SK-N-SH treated with all-trans-retinoic acid at 6 μM for 48 hours (cell line): ENCODE measurements at regions not wholly inside any gene's neighbourhood (a gene's known extent, or its start where the extent isn't known, plus 50 kb on each side); places are given as distances from the start of the nearest gene placed in this dataset.

Experiments
- ATAC-seq: fragments of 200-7000 bp; cut with Tn5 transposase; 3 replicates; pipeline ENCODE4 v1.9.1; 2020; ENCODE audit warnings: mild to moderate bottlenecking, moderate library complexity
- ARNTL ChIP-seq: fragments of 450-650 bp; formaldehyde crosslinking; IDR thresholded peaks from 2 replicates; pipeline ENCODE4 v1.5.0; 2020; ENCODE audit warnings: low read depth, mild to moderate bottlenecking, moderate library complexity, borderline replicate concordance
- BACH2 ChIP-seq: fragments of 250-450 bp; sonication (Bioruptor Pico); IDR thresholded peaks from 2 replicates; pipeline ENCODE4 v1.9.0; 2021; ENCODE audit warnings: mild to moderate bottlenecking, borderline replicate concordance
- CREB5 ChIP-seq: fragments of 250-450 bp; sonication (Bioruptor Pico); IDR thresholded peaks from 2 replicates; pipeline ENCODE4 v1.5.1; 2020; ENCODE audit warnings: low read depth, mild to moderate bottlenecking, moderate library complexity
- CSRNP3 ChIP-seq: fragments of 250-450 bp; sonication (Bioruptor Pico); IDR thresholded peaks from 2 replicates; pipeline ENCODE4 v1.5.1; 2021; ENCODE audit warnings: mild to moderate bottlenecking, moderate library complexity
- GLIS3 ChIP-seq: fragments of 250-450 bp; sonication (Bioruptor Pico); IDR thresholded peaks from 2 replicates; pipeline ENCODE4 v1.5.0; 2020; ENCODE audit warnings: mild to moderate bottlenecking, moderate library complexity
- ISL1 ChIP-seq: fragments of 250-450 bp; sonication (Bioruptor Pico); IDR thresholded peaks from 2 replicates; pipeline ENCODE4 v2.1.2; 2022; ENCODE audit warnings: mild to moderate bottlenecking, moderate library complexity
- OSR1 ChIP-seq: fragments of 250-450 bp; sonication (Bioruptor Pico); IDR thresholded peaks from 2 replicates; pipeline ENCODE4 v1.8.0; 2022; ENCODE audit warnings: moderate library complexity, mild to moderate bottlenecking, inconsistent platforms
- PATZ1 ChIP-seq: fragments of 250-450 bp; sonication (Bioruptor Pico); IDR thresholded peaks from 2 replicates; pipeline ENCODE4 v1.8.0; 2020; ENCODE audit warnings: mild to moderate bottlenecking, moderate library complexity, borderline replicate concordance
- POU6F1 ChIP-seq: fragments of 250-450 bp; sonication (Bioruptor Pico); IDR thresholded peaks from 2 replicates; pipeline ENCODE4 v1.8.0; 2021; ENCODE audit warnings: low read depth, mild to moderate bottlenecking, moderate library complexity, borderline replicate concordance
- RARB ChIP-seq: fragments of 250-450 bp; sonication (Bioruptor Pico); IDR thresholded peaks from 2 replicates; pipeline ENCODE4 v1.8.0; 2021; ENCODE audit warnings: mild to moderate bottlenecking, moderate library complexity
- SNAI2 ChIP-seq: fragments of 250-450 bp; sonication (Bioruptor Pico); IDR thresholded peaks from 2 replicates; pipeline ENCODE4 v1.5.0; 2020; ENCODE audit warnings: mild to moderate bottlenecking, moderate library complexity
- TCF4 ChIP-seq: fragments of 250-450 bp; sonication (Bioruptor Pico); IDR thresholded peaks from 2 replicates; pipeline ENCODE4 v1.8.0; 2021; ENCODE audit warnings: mild to moderate bottlenecking, moderate library complexity, borderline replicate concordance
- TOX ChIP-seq: fragments of 250-450 bp; sonication (Bioruptor Pico); IDR thresholded peaks from 2 replicates; pipeline ENCODE4 v1.8.0; 2021; ENCODE audit warnings: mild to moderate bottlenecking, moderate library complexity, borderline replicate concordance
- TSHZ2 ChIP-seq: fragments of 250-450 bp; sonication (Bioruptor Pico); IDR thresholded peaks from 2 replicates; pipeline ENCODE4 v1.5.0; 2020; ENCODE audit warnings: mild to moderate bottlenecking, moderate library complexity
- ZC3H10 ChIP-seq: fragments of 250-450 bp; sonication (Bioruptor Pico); IDR thresholded peaks from 2 replicates; pipeline ENCODE4 v1.5.1; 2021; ENCODE audit warnings: mild to moderate bottlenecking, moderate library complexity
- ZFP3 ChIP-seq: fragments of 250-450 bp; sonication (Bioruptor Pico); IDR thresholded peaks from 2 replicates; pipeline ENCODE4 v1.5.0; 2020; ENCODE audit warnings: mild to moderate bottlenecking, moderate library complexity
- ZNF565 ChIP-seq: fragments of 450-650 bp; formaldehyde crosslinking; conservative IDR thresholded peaks from 2 replicates; pipeline ENCODE4 v1.5.0; 2020; ENCODE audit warnings: low read depth, mild to moderate bottlenecking, moderate library complexity
- ZNF8 ChIP-seq: fragments of 450-650 bp; formaldehyde crosslinking; IDR thresholded peaks from 2 replicates; pipeline ENCODE4 v1.5.0; 2020; ENCODE audit warnings: mild to moderate bottlenecking, moderate library complexity

- ATAC-seq = no peak
- TF ChIP-seq BACH2 (CRISPR knock-in tag) (no peak), ZNF8 (CRISPR knock-in tag) (no peak)
- TF ChIP-seq, all 23 proteins: peak for 0
Observed at GRCh38 chr21:16570856-16571255, 841.1 kb downstream of the USP25 start.

- no peak for ATAC-seq
- TF ChIP-seq RARB (CRISPR knock-in tag) = no peak
- no peak for TF ChIP-seq ZFP3
- no peak for TF ChIP-seq ISL1 (CRISPR knock-in tag)
Observed at GRCh38 chr21:16571594-16571993, 841.8 kb downstream of the USP25 start.

- no peak for TF ChIP-seq GLIS3
- no peak for TF ChIP-seq ZNF565 (CRISPR knock-in tag)
- TF ChIP-seq OSR1 (CRISPR knock-in tag) = no peak
- no peak for TF ChIP-seq TSHZ2 (CRISPR knock-in tag)
- TF ChIP-seq ZC3H10 = no peak
- TF ChIP-seq BACH2 (CRISPR knock-in tag) = no peak
- no peak for TF ChIP-seq PATZ1 (CRISPR knock-in tag)
- ATAC-seq = peak; percentile 42; the same call in 2 of the 3 replicates
Observed at GRCh38 chr21:16572032-16572431, 842.2 kb downstream of the USP25 start.

GRCh38 chr21:16573578-16573977 lies 843.8 kb downstream of the USP25 start:
- ATAC-seq = peak; percentile 83
- no peak for TF ChIP-seq GLIS3
- TF ChIP-seq, all 23 proteins: peak for 0

GRCh38 chr21:16577975-16578374 lies 848.2 kb downstream of the USP25 start:
- TF ChIP-seq ISL1 (CRISPR knock-in tag) = no peak
- no peak for TF ChIP-seq BACH2 (CRISPR knock-in tag)
- TF ChIP-seq CSRNP3 (CRISPR knock-in tag) = no peak
- no peak for TF ChIP-seq SNAI2 (CRISPR knock-in tag)
- TF ChIP-seq ZNF565 (CRISPR knock-in tag) = no peak
- TF ChIP-seq POU6F1 (CRISPR knock-in tag) = no peak
- no peak for TF ChIP-seq TCF4 (CRISPR knock-in tag)
- no peak for TF ChIP-seq ZC3H10
- TF ChIP-seq GLIS3 = no peak

GRCh38 chr21:16578912-16579311 lies 849.1 kb downstream of the USP25 start:
- ATAC-seq = no peak
- TF ChIP-seq POU6F1 (CRISPR knock-in tag) = no peak
- no peak for TF ChIP-seq ZC3H10
- no peak for TF ChIP-seq ZFP3
- no peak for TF ChIP-seq TCF4 (CRISPR knock-in tag)
- TF ChIP-seq TOX (CRISPR knock-in tag) = no peak
- TF ChIP-seq TSHZ2 (CRISPR knock-in tag) = no peak
- no peak for TF ChIP-seq CREB5
- no peak for TF ChIP-seq ISL1 (CRISPR knock-in tag)
- no peak for TF ChIP-seq BACH2 (CRISPR knock-in tag)
- no peak for TF ChIP-seq ARNTL

More at GRCh38 chr21:16577975-16578374, 848.2 kb downstream of the USP25 start:
- no peak for ATAC-seq
